Stimulated activated CD4-positive, alpha-beta T cell treated with anti-CD3 and anti-CD28 coated beads, Interleukin-4, amount 100 ng/mL, for 48 hours (primary cell): ENCODE measurements at regions not wholly inside any gene's neighbourhood (a gene's known extent, or its start where the extent isn't known, plus 50 kb on each side); places are given as distances from the start of the nearest gene placed in this dataset.
"Not testable (repeated sequence)": the region's sequence is repeated elsewhere in the genome, so short reads cannot be mapped to it uniquely, and the experiment has no call there.

Experiments
- DNase-seq, 2 donors: peaks; one replicate each; pipeline ENCODE4 v3.0.0-alpha.2; 2020; ENCODE audit warnings: low read depth in 2 of 2

GRCh38 chr4:60461551-60461950 is 738.6 kb upstream of the ADGRL3 start:
- DNase-seq: no peak

- DNase-seq: no peak
These were observed 736.1 kb upstream of the ADGRL3 start for GRCh38 chr4:60463857-60464502.

- no peak for DNase-seq
These were observed 717.2 kb upstream of the ADGRL3 start for GRCh38 chr4:60482921-60483351.

GRCh38 chr4:60485276-60485675 is 714.9 kb upstream of the ADGRL3 start:
- no peak for DNase-seq

GRCh38 chr4:60487118-60487761 is 712.9 kb upstream of the ADGRL3 start:
- not testable (repeated sequence) for DNase-seq

GRCh38 chr4:60500810-60501209 is 699.3 kb upstream of the ADGRL3 start:
- DNase-seq: no peak

GRCh38 chr4:60502733-60503132 is 697.4 kb upstream of the ADGRL3 start:
- DNase-seq: no peak

GRCh38 chr4:60506061-60506460 is 694.1 kb upstream of the ADGRL3 start:
- no peak for DNase-seq

- no peak for DNase-seq
These were observed 677.9 kb upstream of the ADGRL3 start for GRCh38 chr4:60522265-60522664.

- no peak for DNase-seq
These were observed 668.2 kb upstream of the ADGRL3 start for GRCh38 chr4:60531776-60532379.

GRCh38 chr4:60544981-60545380 is 655.1 kb upstream of the ADGRL3 start:
- DNase-seq: no peak

GRCh38 chr4:60562334-60562733 is 637.8 kb upstream of the ADGRL3 start:
- no peak for DNase-seq

GRCh38 chr4:60565558-60565957 is 634.6 kb upstream of the ADGRL3 start:
- DNase-seq: no peak

GRCh38 chr4:60575336-60575735 is 624.8 kb upstream of the ADGRL3 start:
- no peak for DNase-seq

- DNase-seq: no peak
These were observed 620.8 kb upstream of the ADGRL3 start for GRCh38 chr4:60579335-60579734.

- no peak for DNase-seq
These were observed 618.1 kb upstream of the ADGRL3 start for GRCh38 chr4:60581919-60582536.

- DNase-seq: no peak
These were observed 611.6 kb upstream of the ADGRL3 start for GRCh38 chr4:60588556-60588955.

- DNase-seq: no peak
These were observed 610.7 kb upstream of the ADGRL3 start for GRCh38 chr4:60589425-60589824.

- DNase-seq: no peak
These were observed 610.0 kb upstream of the ADGRL3 start for GRCh38 chr4:60590116-60590515.

- DNase-seq: no peak
These were observed 594.3 kb upstream of the ADGRL3 start for GRCh38 chr4:60605646-60606354.

- DNase-seq: no peak
These were observed 588.2 kb upstream of the ADGRL3 start for GRCh38 chr4:60611762-60612496.
